KOPT-K1 (cell line): ENCODE measurements at regions not wholly inside any gene's neighbourhood (a gene's known extent, or its start where the extent isn't known, plus 50 kb on each side); places are given as distances from the start of the nearest gene placed in this dataset.

Experiments used
- H3K27ac ChIP-seq: fragments of 200-600 bp; sonication (generic); 2 replicates; pipeline ENCODE4 v1.5.1; 2016; ENCODE audit warnings: antibody characterized with exemption, mild to moderate bottlenecking, low read depth, low read length; ENCODE audit not compliant: poor library complexity, severe bottlenecking
- H3K36me3 ChIP-seq: fragments of 200-600 bp; sonication (generic); 2 replicates; pipeline ENCODE4 v1.5.1; 2017; ENCODE audit warnings: antibody characterized with exemption, mild to moderate bottlenecking, low read length, moderate library complexity; ENCODE audit not compliant: insufficient read depth
- H3K9me3 ChIP-seq: fragments of 200-600 bp; sonication (generic); 2 replicates; pipeline ENCODE4 v1.5.1; 2017; ENCODE audit warnings: antibody characterized with exemption, low read length, mild to moderate bottlenecking; ENCODE audit not compliant: insufficient read depth, poor library complexity, severe bottlenecking

DNA sequence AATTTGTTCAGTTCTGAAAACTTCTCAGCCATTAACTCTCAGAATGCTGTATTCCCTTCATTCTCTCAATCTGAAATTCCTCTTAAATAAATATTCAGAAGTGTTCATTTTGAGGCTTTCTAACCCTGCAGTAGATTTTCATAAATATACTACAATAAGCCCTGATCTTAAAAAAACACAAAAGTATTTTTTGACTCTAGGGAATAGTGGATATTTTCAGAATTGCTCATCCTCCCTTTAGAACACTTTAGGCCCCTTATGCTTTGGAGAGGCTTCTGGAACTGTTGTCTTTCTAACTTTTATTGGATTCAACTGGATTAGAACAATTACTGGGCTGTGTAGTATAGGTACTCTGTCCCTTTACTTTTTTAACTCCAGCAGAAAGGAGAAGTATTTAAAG, 1662.6 kb upstream of the MIR17HG start:
- Histone ChIP-seq H3K27ac (no peak overlapping the region), H3K36me3 (no peaks in the 10 kb centered on the region), H3K9me3 (no peaks in the 10 kb centered on the region)

DNA sequence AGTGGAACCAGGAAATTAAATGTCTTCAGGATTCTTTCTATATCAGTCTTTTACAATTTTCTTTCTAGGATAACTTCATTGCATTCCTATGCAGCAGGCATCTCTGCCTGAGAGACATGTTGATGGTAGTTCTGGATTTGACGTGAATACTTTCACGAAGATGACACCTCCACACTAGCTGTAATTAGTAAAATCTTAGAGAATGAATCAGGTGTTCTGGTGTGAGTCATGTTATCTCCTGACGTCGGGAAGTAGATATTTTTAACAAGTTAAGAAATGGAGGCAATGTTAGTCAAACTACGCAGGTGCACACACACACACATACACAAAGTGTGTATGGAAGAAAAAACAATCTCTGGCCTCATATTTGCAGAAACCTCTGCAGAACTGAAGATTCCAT, 1661.3 kb upstream of the MIR17HG start:
- H3K9me3 ChIP-seq: no peaks in the 10 kb centered on the region
- no peaks in the 10 kb centered on the region for H3K36me3 ChIP-seq
- no peak overlapping the region for H3K27ac ChIP-seq

DNA sequence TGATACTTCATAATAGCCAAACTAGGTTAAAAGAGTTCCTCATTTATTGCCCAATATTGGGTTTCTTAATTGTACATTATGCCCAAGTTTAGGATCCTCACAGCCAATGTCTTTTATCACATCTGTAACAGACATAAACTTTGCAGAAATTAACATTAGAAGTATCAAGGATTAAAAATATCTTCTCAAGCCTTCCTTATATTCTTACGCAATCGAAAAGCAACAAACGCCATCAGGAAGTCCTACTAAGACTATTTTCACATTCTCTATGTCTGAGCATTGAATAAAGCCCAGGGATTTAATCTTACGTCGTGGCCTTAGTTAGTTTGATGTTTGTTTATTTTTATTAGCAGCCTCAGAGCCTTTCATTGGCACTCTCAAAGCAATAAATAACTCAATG, 1660.4 kb upstream of the MIR17HG start:
- H3K9me3 ChIP-seq: no peaks in the 10 kb centered on the region
- H3K36me3 ChIP-seq: no peaks in the 10 kb centered on the region
- no peak overlapping the region for H3K27ac ChIP-seq

DNA sequence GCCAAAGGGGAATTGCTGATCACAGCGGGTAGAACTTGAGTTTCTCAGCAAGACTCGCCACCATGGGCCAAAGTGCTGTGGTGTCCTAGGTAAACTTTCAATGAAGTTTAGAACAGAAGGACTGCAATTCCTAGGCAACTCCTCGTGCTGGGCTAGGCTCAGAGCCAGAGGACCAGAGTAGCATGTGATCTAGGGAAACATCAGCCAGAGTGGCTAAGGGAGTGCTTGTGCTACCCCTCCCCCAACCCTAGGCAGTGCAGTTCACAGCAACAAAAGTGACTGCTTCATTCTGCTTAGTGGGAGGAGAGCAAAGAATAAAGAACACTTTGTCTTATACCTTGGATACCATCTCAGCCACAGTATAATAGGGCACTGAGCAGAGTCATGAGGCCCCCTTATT, 1658.6 kb upstream of the MIR17HG start:
- Histone ChIP-seq H3K36me3 (no peaks in the 10 kb centered on the region), H3K27ac (no peak overlapping the region)

DNA sequence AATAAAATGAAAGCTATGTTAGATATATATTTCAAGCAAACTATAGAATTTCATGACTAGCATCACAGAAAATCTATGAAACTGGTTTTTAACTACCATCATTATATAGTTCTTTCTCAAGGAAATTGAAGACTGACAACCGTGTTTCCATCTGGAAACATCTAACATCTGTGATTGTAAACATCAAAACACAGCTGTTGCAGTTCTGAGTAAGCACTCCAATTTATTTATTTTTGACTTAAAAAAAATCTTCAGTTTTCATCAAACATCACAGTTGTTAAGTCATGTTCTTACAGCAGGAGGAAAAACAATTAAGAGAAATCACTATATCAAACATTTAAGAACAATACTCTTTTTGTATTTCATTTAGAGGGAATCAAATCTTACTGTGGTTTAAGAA, 1653.0 kb upstream of the MIR17HG start:
- no peak overlapping the region for H3K27ac ChIP-seq
- no peaks in the 10 kb centered on the region for H3K9me3 ChIP-seq
- H3K36me3 ChIP-seq: no peaks in the 10 kb centered on the region

More for the DNA sequence above, 1658.6 kb upstream of the MIR17HG start:
- no peaks in the 10 kb centered on the region for H3K9me3 ChIP-seq

DNA sequence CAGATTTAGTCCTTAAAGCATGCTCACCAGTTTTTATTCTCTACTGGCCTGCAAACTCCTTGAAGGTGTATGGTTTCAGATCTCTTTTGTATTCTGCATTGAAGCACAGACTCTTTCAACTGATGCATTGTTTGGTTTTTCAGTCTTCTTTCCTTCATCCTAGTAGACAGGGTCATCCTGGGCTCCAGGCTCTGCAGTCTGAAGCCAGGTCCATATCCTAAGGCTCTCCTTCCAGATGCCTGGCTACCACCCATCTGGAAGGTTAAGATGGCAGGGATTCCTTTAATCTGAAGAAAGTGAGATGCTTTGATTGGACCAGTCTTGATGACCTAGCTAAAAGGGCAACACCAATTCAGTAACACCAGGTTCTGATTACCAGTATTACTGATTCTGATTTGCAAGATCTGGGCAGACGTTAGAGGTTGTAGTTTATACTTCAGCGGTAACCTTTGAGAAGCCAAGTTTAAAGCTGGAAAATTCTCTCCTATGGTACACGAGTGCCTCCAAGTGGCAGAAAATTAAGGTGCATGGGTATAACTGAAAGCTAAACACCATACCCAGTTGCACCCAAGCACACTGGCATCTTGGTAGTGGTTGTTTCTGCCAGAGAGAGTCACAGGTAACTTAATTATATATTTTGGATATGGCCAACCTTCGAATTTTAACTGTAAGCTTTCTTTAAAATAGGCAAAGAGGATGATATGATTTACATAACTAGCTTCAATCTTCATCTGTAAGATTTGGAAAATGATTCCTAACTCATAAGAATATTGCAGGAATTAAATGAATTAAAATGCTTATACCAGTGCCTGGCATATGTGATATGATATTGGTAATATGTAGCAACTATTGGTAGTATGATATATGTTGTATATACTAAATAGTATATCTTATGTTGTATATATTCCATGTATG, 1651.9 kb upstream of the MIR17HG start:
- Histone ChIP-seq H3K36me3 (no peaks in the 10 kb centered on the region), H3K27ac (no peak overlapping the region), H3K9me3 (no peaks in the 10 kb centered on the region)

DNA sequence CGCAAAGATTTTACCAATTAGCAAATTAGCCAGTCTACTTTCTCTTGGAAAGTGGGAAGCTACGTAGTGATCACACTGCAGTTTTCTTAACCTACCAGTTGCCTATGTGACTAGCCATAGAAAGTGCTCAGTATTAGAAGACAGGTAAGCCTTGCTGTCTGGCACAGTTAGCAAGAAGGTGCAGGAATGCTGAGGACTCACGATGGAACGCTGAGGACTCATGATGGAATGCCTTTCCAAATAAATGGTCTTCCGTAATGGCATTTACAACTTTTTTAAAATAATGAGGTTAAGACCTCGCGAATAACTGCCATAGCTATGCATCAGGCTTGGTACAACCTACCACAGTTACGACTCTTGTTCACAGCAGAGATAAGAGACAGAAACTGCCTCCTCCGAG, 1645.6 kb upstream of the MIR17HG start:
- Histone ChIP-seq H3K36me3 (no peaks in the 10 kb centered on the region), H3K9me3 (no peaks in the 10 kb centered on the region), H3K27ac (no peak overlapping the region)

DNA sequence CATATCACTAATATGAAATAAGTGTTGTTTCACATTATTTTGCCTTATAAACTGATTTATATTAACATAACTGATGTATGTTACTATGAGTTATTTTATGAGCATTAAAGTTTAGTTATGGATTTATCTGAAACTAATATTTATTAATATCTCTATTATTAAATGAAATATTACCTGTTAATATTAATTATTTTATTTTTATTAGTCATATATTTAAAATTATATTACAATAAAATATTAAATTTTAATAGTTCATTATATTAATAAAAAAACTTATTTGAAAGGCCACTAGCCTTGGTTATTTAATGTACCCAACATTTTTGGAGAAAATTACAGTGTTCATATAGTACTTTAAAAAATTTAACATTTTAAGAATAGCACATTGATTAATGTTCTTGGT, 1643.4 kb upstream of the MIR17HG start:
- H3K36me3 ChIP-seq: no peaks in the 10 kb centered on the region
- no peak overlapping the region for H3K27ac ChIP-seq
- H3K9me3 ChIP-seq: no peaks in the 10 kb centered on the region

DNA sequence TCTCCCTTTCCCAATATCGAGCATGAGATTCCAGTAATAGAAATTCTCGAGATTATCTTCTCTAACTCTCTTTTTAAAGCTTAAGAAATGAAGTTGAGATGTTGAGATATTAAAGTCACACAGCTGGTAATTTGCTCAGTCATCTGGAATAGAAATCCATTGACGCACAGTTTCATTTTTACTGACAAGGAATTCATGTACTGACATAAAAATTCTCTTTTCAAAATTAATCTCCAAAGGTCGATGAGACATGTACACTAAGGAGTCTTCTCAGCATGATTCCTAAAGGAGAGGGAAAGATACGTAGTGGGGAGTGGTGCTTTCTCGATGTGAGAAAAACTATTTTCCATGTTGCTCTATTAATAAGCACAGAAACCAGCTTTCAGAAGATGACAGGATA, 1639.5 kb upstream of the MIR17HG start:
- no peak overlapping the region for H3K27ac ChIP-seq
- H3K9me3 ChIP-seq: no peaks in the 10 kb centered on the region
- H3K36me3 ChIP-seq: no peaks in the 10 kb centered on the region

DNA sequence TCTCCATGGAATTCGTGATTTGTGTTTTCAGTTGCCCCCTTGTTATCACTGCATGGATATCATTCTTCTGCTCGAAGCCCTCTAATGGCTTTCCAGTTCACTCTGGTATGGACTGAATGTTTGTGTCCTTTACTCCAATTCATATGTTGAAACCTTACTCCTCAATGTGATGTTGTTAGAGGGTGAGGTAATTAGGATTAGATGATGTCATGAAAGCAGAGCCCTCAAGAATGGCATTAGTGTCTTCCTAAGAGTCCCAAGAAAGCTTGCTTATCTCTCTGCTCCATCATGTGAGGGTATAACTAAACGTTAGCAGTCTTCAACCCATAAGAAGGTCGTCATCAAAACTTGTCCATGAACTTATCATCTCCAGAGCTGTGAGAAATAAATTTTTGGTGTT, 1626.3 kb upstream of the MIR17HG start:
- no peaks in the 10 kb centered on the region for H3K9me3 ChIP-seq
- no peaks in the 10 kb centered on the region for H3K36me3 ChIP-seq
- H3K27ac ChIP-seq: no peak overlapping the region

DNA sequence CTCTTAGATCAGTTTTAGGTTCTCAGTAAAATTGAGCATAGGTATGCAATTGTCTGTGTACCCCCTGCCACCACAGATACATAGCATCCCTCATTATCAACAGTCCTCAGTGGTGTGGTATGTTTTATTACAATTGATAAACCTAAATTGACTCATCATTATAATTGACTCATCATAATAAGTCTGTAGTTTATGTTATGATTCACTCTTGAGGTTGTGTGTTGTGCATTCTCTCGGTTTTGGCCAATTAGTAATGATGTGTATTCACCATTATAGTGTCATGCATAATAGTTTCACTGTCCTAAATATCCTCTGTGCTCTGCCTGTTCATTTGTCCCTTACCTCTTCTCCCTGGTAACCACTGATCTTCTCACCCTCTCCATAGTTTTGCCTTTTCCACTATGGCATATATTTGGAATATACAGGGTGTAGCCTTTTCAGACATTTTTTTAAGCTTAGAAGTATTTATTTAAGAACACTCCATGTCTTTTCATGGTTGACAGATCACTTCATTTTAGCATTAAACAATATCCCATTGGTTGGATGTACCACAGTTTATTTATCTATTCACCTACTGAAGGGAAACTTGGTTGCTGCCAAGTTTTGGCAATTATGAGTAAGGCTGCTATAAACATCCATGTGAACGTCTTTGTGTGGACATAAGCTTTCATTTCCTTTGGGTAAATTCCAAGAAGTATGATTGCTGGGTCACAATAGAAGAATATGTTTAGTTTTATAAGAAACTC, 1620.6 kb upstream of the MIR17HG start:
- no peaks in the 10 kb centered on the region for H3K36me3 ChIP-seq
- no peaks in the 10 kb centered on the region for H3K9me3 ChIP-seq
- H3K27ac ChIP-seq: no peak overlapping the region

DNA sequence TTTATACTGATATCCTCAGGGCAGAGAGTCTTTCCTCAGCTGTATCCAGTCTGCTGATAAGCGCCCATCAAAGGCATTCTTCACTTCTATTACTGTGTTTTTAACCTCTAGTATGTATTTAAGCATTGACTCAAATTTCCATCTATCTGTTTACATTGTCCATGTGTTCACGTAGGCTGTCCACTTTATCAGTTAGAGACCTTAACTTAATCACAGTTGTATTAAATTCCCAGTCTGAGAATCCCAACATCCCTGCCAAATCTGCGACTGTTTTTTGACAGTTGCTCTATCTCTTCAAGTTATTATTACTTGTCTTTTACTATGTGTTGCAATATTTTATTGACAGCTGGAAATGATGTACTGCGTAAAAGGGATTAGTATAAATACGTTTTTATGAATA, 1613.7 kb upstream of the MIR17HG start:
- H3K27ac ChIP-seq: no peak overlapping the region
- no peaks in the 10 kb centered on the region for H3K36me3 ChIP-seq
- no peaks in the 10 kb centered on the region for H3K9me3 ChIP-seq

DNA sequence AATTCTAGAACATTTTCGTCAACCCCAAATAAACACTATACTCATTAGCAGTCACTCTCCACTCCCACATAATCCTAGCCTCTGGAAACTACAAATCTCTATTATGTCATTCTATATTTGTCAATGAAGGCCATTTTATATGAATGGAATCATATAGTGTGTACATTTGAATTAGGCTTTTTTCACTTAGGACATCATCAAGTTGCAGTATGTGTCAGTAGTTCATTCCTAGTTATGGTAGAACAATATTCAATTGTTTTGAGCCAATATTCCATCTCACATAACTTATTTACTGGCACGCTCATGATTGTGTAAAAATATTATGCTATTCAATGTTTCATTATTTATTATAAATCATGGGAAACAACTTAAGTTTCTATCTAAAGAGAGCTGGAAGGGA, 1610.4 kb upstream of the MIR17HG start:
- Histone ChIP-seq H3K27ac (no peak overlapping the region), H3K9me3 (no peaks in the 10 kb centered on the region), H3K36me3 (no peaks in the 10 kb centered on the region)

DNA sequence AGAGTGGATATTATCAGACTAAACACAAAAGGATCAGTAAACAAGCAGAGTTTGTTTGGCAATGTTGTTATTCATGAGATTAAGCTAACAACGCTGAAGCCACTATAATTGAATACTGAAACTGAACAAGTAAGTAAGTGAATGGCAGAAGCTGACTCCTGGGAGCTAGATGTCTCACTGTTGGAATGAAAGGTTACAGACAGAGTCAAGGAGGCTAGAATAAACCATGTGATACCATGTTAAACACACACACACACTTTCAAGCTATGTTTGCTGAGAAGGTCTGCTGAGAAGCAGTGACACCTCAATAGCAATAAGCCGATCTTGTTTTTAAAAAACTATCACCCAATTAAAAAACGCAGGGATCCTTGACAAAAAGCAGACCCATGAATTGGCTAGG, 1609.4 kb upstream of the MIR17HG start:
- Histone ChIP-seq H3K27ac (no peak overlapping the region), H3K9me3 (no peaks in the 10 kb centered on the region)

DNA sequence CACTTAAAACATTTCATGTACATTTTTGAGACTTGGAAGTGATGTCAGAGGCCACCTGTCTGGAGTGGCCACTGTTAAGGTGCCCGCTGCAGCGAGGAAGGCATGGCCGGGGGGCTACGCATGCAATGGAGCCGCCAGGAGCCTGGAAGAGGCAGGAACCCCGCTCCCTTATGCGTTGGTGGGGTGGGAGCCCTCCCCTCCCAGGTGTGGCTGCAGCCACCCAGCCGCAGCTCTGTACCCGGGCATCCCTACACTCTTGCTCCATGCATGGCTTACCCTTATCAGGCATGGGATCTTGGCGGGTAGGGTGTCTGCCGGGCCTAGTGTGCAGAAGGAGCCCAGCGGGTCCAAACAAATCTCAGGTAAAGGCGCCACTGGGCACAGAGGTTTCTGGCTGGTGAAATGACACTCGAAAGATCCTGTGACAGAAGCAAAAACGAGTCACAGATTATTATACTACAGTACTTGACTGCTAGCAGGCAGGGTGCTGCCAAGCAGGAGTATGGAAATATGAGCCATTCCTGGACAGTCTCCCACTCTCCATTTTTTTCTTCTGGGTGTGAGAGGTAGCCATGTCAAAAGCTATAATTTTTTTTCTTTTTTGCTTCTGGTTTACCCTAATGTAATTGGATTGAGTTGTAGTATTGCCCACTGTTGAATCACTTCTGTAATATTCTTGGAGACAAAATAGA, 1606.3 kb upstream of the MIR17HG start:
- Histone ChIP-seq H3K9me3 (no peaks in the 10 kb centered on the region), H3K36me3 (no peaks in the 10 kb centered on the region), H3K27ac (no peak overlapping the region)

More for the DNA sequence above, 1609.4 kb upstream of the MIR17HG start:
- no peaks in the 10 kb centered on the region for H3K36me3 ChIP-seq
